Neutrophil (primary cell): ENCODE measurements at regions not wholly inside any gene's neighbourhood (a gene's known extent, or its start where the extent isn't known, plus 50 kb on each side); places are given as distances from the start of the nearest gene placed in this dataset.

Experiments
- H3K27ac ChIP-seq: fragments of 200-600 bp; sonication (generic); 2 replicates; pipeline ENCODE4 v1.5.1; 2016; ENCODE audit warnings: mild to moderate bottlenecking, moderate library complexity
- H3K27me3 ChIP-seq: fragments of 200-600 bp; sonication (generic); 2 replicates; pipeline ENCODE4 v1.6.0; 2016; ENCODE audit warnings: mild to moderate bottlenecking
- H3K36me3 ChIP-seq: fragments of 200-600 bp; sonication (generic); 2 replicates; pipeline ENCODE4 v1.5.1; 2017
- H3K4me1 ChIP-seq, 2 experiments: fragments of 200-600 bp in 1 of 2; sonication (generic) in 1 of 2; 1 replicate in 1 of 2; 2 replicates in 1 of 2; pipeline versions ENCODE4 v1.5.1 to v1.6.1; 2013 to 2016; ENCODE audit warnings: low read depth in 1 of 2, low read length in 1 of 2, mild to moderate bottlenecking in 1 of 2, moderate library complexity in 1 of 2; ENCODE audit not compliant: control insufficient read depth in 1 of 2, insufficient read depth in 1 of 2
- H3K4me3 ChIP-seq, 2 experiments: fragments of 200-600 bp in 1 of 2; sonication (generic) in 1 of 2; 1 replicate in 1 of 2; 2 replicates in 1 of 2; pipeline ENCODE4 v1.5.1; 2013 to 2016; ENCODE audit warnings: low read depth in 1 of 2, low read length in 1 of 2, mild to moderate bottlenecking in 1 of 2, moderate library complexity in 1 of 2
- H3K9me3 ChIP-seq: fragments of 200-600 bp; sonication (generic); 2 replicates; pipeline ENCODE4 v1.5.1; 2016
- CTCF ChIP-seq: fragments of 200-600 bp; sonication (generic); IDR thresholded peaks from 2 replicates; pipeline ENCODE4 v1.5.1; 2016; ENCODE audit warnings: antibody characterized with exemption

- Histone ChIP-seq H3K27me3 (no peaks in the 10 kb centered on the region), H3K4me3 (no peak overlapping the region), H3K27ac (no peak overlapping the region), H3K36me3 (no peaks in the 10 kb centered on the region), H3K4me1 (no peaks in the 10 kb centered on the region), H3K9me3 (no peaks in the 10 kb centered on the region)
- no peak for TF ChIP-seq CTCF
Observed at GRCh38 chr16:10245002-10245401, 62.8 kb upstream of the GRIN2A start.

- Histone ChIP-seq H3K27ac (no peak overlapping the region), H3K36me3 (no peaks in the 10 kb centered on the region), H3K27me3 (no peaks in the 10 kb centered on the region), H3K4me1 (no peaks in the 10 kb centered on the region), H3K4me3 (no peak overlapping the region), H3K9me3 (no peaks in the 10 kb centered on the region)
- no peak for TF ChIP-seq CTCF
Observed at GRCh38 chr16:10250137-10250828, 68.1 kb upstream of the GRIN2A start.

- no peak for TF ChIP-seq CTCF
- Histone ChIP-seq H3K4me1 (no peaks in the 10 kb centered on the region), H3K36me3 (no peaks in the 10 kb centered on the region), H3K27me3 (no peaks in the 10 kb centered on the region), H3K4me3 (no peak overlapping the region), H3K27ac (no peak overlapping the region), H3K9me3 (no peaks in the 10 kb centered on the region)
Observed at GRCh38 chr16:10252155-10252554, 69.9 kb upstream of the GRIN2A start.

GRCh38 chr16:10253409-10253808 lies 71.2 kb upstream of the GRIN2A start:
- Histone ChIP-seq H3K36me3 (no peaks in the 10 kb centered on the region), H3K27me3 (no peaks in the 10 kb centered on the region), H3K9me3 (no peaks in the 10 kb centered on the region), H3K4me1 (no peaks in the 10 kb centered on the region), H3K4me3 (no peak overlapping the region), H3K27ac (no peak overlapping the region)
- TF ChIP-seq CTCF: no peak

GRCh38 chr16:10255728-10256127 lies 73.5 kb upstream of the GRIN2A start:
- no peak overlapping the region for H3K4me3 ChIP-seq
- no peaks in the 10 kb centered on the region for H3K36me3 ChIP-seq
- no peak overlapping the region for H3K27ac ChIP-seq
- TF ChIP-seq CTCF: no peak
- H3K9me3 ChIP-seq: no peaks in the 10 kb centered on the region
- H3K27me3 ChIP-seq: no peaks in the 10 kb centered on the region
- no peaks in the 10 kb centered on the region for H3K4me1 ChIP-seq
